K562 (cell line): ENCODE measurements at regions not wholly inside any gene's neighbourhood (a gene's known extent, or its start where the extent isn't known, plus 50 kb on each side); places are given as distances from the start of the nearest gene placed in this dataset.

Source experiments
- ATAC-seq: fragments of 200-7000 bp; cut with Tn5 transposase; 3 replicates; pipeline ENCODE4 v1.9.1; 2020; ENCODE audit warnings: moderate library complexity
- BruUV-seq: library from RNA; stranded (reverse); fragments of 400-500 nt; replicated peaks from 2 replicates; lab custom pipeline; 2021; lab: Mats Ljungman, UMichigan
- CTCF ChIA-PET: fragments of 300-600 bp; formaldehyde crosslinking; extraction: SDS; loops from one replicate; lab custom pipeline; 2021; ENCODE audit warnings: low intra/inter-chr PET ratio; lab: Yijun Ruan, JAX
- POLR2A ChIA-PET: fragments of 300-600, 350-650 bp; sonication (Branson Sonifier 250); formaldehyde crosslinking; extraction: SDS; loops from one replicate; lab custom pipeline; 2021; ENCODE audit warnings: antibody characterized with exemption, inconsistent platforms; lab: Yijun Ruan, JAX
- DNase-seq, 4 experiments: peaks; one replicate each; pipeline versions ENCODE4 v3.0.0 to v3.0.0-alpha.2; 2011 to 2018; ENCODE audit warnings: low spot score in 3 of 4, mixed read lengths in 3 of 4; ENCODE audit errors: extremely low read depth in 1 of 4
- FAIRE-seq: peaks from 2 replicates; lab custom pipeline; 2011; peaks lifted over from hg19 to GRCh38; lab: Jason Lieb, UNC
- H2AFZ ChIP-seq: 2 replicates; pipeline ENCODE4 v1.6.0; 2011; ENCODE audit warnings: low read depth, low read length, control low read depth, inconsistent platforms
- H3K27ac ChIP-seq: fragments of 200-600 bp; 3 replicates; pipeline ENCODE4 v1.8.0; 2011; ENCODE audit warnings: low read depth, mild to moderate bottlenecking, control low read depth, inconsistent platforms, low read length, moderate library complexity, mixed read lengths; ENCODE audit errors: extremely low read depth
- H3K27me3 ChIP-seq, 2 experiments: fragments of 300-600 bp in 1 of 2; 2 replicates in 1 of 2; 3 replicates in 1 of 2; pipeline versions ENCODE4 v1.6.0 to v1.8.0; 2011; ENCODE audit warnings: inconsistent platforms in 2 of 2, low read length in 2 of 2, mild to moderate bottlenecking in 1 of 2, mixed read lengths in 1 of 2, moderate library complexity in 1 of 2; ENCODE audit not compliant: control insufficient read depth in 2 of 2, insufficient read depth in 2 of 2
- H3K36me3 ChIP-seq: fragments of 300-600 bp; 3 replicates; pipeline ENCODE4 v1.8.0; 2011; ENCODE audit warnings: mild to moderate bottlenecking, low read length, inconsistent platforms; ENCODE audit not compliant: control insufficient read depth, insufficient read depth
- H3K4me1 ChIP-seq, 2 experiments: fragments of 200-600 bp in 1 of 2; replicated peaks in 1 of 2; 2 replicates in 1 of 2; 3 replicates in 1 of 2; pipeline versions ENCODE4 v1.5.1 to v1.8.0; 2011; ENCODE audit warnings: inconsistent platforms in 2 of 2, low read length in 2 of 2, mild to moderate bottlenecking in 1 of 2, mixed read lengths in 1 of 2, moderate library complexity in 1 of 2; ENCODE audit not compliant: control insufficient read depth in 2 of 2, insufficient read depth in 2 of 2
- H3K4me2 ChIP-seq: 2 replicates; pipeline ENCODE4 v1.6.1; 2011; ENCODE audit warnings: low read length, control low read depth, inconsistent platforms, mixed read lengths; ENCODE audit not compliant: insufficient read depth
- H3K4me3 ChIP-seq: fragments of 200-600 bp; sonication (generic), shearing (Covaris generic); 2 replicates; pipeline ENCODE4 v1.5.1; 2016; ENCODE audit warnings: control low read depth, inconsistent platforms
- H3K79me2 ChIP-seq: fragments of 200-600 bp; 3 replicates; pipeline ENCODE4 v1.8.0; 2011; ENCODE audit warnings: low read length, inconsistent platforms; ENCODE audit not compliant: control insufficient read depth, insufficient read depth
- H3K9ac ChIP-seq, 2 experiments: 2 replicates each; pipeline versions ENCODE4 v1.6.0 to v1.6.1; 2011; ENCODE audit warnings: low read depth in 2 of 2, low read length in 2 of 2, control low read depth in 1 of 2, inconsistent platforms in 1 of 2, mild to moderate bottlenecking in 1 of 2, mixed read lengths in 1 of 2; ENCODE audit not compliant: insufficient read depth in 1 of 2
- H3K9me1 ChIP-seq: one replicate; pipeline ENCODE4 v1.6.0; 2011; ENCODE audit warnings: inconsistent platforms, mild to moderate bottlenecking, low read length, moderate library complexity; ENCODE audit not compliant: control insufficient read depth, insufficient read depth
- H3K9me3 ChIP-seq: replicated peaks from 2 replicates; pipeline ENCODE4 v1.5.1; 2011; ENCODE audit warnings: low read depth, low read length, inconsistent platforms; ENCODE audit not compliant: control insufficient read depth, insufficient read depth
- H4K20me1 ChIP-seq: replicated peaks from 2 replicates; pipeline ENCODE4 v1.6.1; 2011; ENCODE audit warnings: low read length, inconsistent platforms, mixed read lengths; ENCODE audit not compliant: control insufficient read depth, insufficient read depth
- BACH1 ChIP-seq: fragments of 200-800 bp; sonication (Bioruptor generic); IDR thresholded peaks from 2 replicates; pipeline ENCODE4 v1.6.1; 2016; ENCODE audit warnings: missing genetic modification characterization, missing compliant biosample characterization
- BRD9 ChIP-seq: fragments of 450-650 bp; IDR thresholded peaks from 2 replicates; pipeline ENCODE4 v1.6.1; 2018; ENCODE audit warnings: low read depth; ENCODE audit not compliant: partially characterized antibody
- E2F1 ChIP-seq: sonication (generic); formaldehyde crosslinking; IDR thresholded peaks from 2 replicates; pipeline ENCODE4 v1.8.1; 2023; ENCODE audit warnings: mild to moderate bottlenecking, missing genetic modification reagents, moderate library complexity
- FOXP1 ChIP-seq: sonication (generic); formaldehyde crosslinking; IDR thresholded peaks from 2 replicates; pipeline ENCODE4 v1.8.0; 2022; ENCODE audit warnings: mild to moderate bottlenecking, missing genetic modification reagents
- GATA2 ChIP-seq: sonication (generic); formaldehyde crosslinking; IDR thresholded peaks from 2 replicates; pipeline ENCODE4 v1.4.0; 2020; ENCODE audit warnings: mild to moderate bottlenecking, missing genetic modification reagents
- JUND ChIP-seq, 2 experiments: IDR thresholded peaks; 2 replicates in 1 of 2; 3 replicates in 1 of 2; pipeline ENCODE4 v1.6.1; 2011; ENCODE audit warnings: borderline replicate concordance in 2 of 2, low read depth in 2 of 2, low read length in 2 of 2, improper control_type of control experiment in 1 of 2, missing biosample characterization in 1 of 2, missing genetic modification characterization in 1 of 2, missing genetic modification reagents in 1 of 2
- KDM5B ChIP-seq: fragments of 200-600 bp; sonication (generic); IDR thresholded peaks from 2 replicates; pipeline ENCODE4 v1.6.1; 2012; ENCODE audit warnings: low read depth, mild to moderate bottlenecking, moderate library complexity, low read length, control low read depth, inconsistent platforms; ENCODE audit not compliant: insufficient replicate concordance
- MECOM ChIP-seq: fragments of 250-450 bp; sonication (Bioruptor Pico); IDR thresholded peaks from 2 replicates; pipeline ENCODE4 v1.8.0; 2022; ENCODE audit warnings: inconsistent platforms
- ZNF785 ChIP-seq: fragments of 250-450 bp; sonication (Bioruptor Pico); IDR thresholded peaks from 2 replicates; pipeline ENCODE4 v1.4.0; 2020; ENCODE audit warnings: mild to moderate bottlenecking
- whole genome bisulfite sequencing: fragments of 100-300 bp; shearing (Covaris generic); methylation state at CpG from one replicate; pipeline ENCODE4 v1.1.6; 2016; ENCODE audit warnings: low coverage, mixed read lengths; ENCODE audit not compliant: insufficient coverage; ENCODE audit errors: missing lambda C conversion rate; 5-methylcytosine and 5-hydroxymethylcytosine counted together
- in situ Hi-C: fragments of 300-500 bp; cut with MboI; formaldehyde crosslinking; loops from 4 replicates; pipeline ENCODE4 v1.15.0; 2018; ENCODE audit warnings: inconsistent platforms, mixed read lengths
- intact Hi-C: fragments of 100-400 bp; cut with micrococcal nuclease; formaldehyde crosslinking; loops from 2 replicates; pipeline ENCODE4 v1.14.2; 2022

GRCh38 chr10:44260286-44260928, 124.5 kb downstream of the CXCL12 start:
- Histone ChIP-seq H3K27ac (no peak overlapping the region), H3K9me1 (no peaks in the 10 kb centered on the region), H3K79me2 (no peaks in the 10 kb centered on the region), H4K20me1 (no peaks in the 10 kb centered on the region), H3K4me1 (no peaks in the 10 kb centered on the region), H3K9ac (no peak overlapping the region), H3K4me3 (no peak overlapping the region), H3K4me2 (no peak overlapping the region), H3K9me3 (no peaks in the 10 kb centered on the region), H3K27me3 (peaks cover 0 to 25% of the 10 kb centered on the region in 2 experiments; a peak in 3 of 5 replicates), H3K36me3 (no peaks in the 10 kb centered on the region), H2AFZ (no peak overlapping the region)
- FAIRE-seq = no peak
- CTCF ChIA-PET = no interaction called here
- DNase-seq = no peak
- in situ Hi-C loops = no loop called here
- BruUV-seq = no TSS peak
- POLR2A ChIA-PET = interaction anchor here (0.8 kb wide), 1 partner anchor 464 kb away, joined by 3 read pairs; no protein-coding TSS in a partner anchor
- intact Hi-C loops = no loop called here
- ATAC-seq = no peak; the same call in 2 of the 3 replicates
- WGBS = under 1% methylated on average over 13 of the region's 13 CpGs
- TF ChIP-seq JUND (IDR thresholded peaks at IDR 0.05; ENCODE audit: borderline replicate concordance, low read depth, low read length) (no peak), JUND (tag; IDR thresholded peaks at IDR 0.05; ENCODE audit: borderline replicate concordance, low read depth, low read length) (no peak), BACH1 (tag) (no peak), E2F1 (no peak), MECOM (CRISPR knock-in tag) (no peak), ZNF785 (CRISPR knock-in tag) (no peak), GATA2 (CRISPR knock-in tag) (no peak), KDM5B (no peak), FOXP1 (CRISPR knock-in tag) (no peak), BRD9 (no peak)
